ENCODE measurements at regions not wholly inside any gene's neighbourhood (a gene's known extent, or its start where the extent isn't known, plus 50 kb on each side); places are given as distances from the start of the nearest gene placed in this dataset.

DNA sequence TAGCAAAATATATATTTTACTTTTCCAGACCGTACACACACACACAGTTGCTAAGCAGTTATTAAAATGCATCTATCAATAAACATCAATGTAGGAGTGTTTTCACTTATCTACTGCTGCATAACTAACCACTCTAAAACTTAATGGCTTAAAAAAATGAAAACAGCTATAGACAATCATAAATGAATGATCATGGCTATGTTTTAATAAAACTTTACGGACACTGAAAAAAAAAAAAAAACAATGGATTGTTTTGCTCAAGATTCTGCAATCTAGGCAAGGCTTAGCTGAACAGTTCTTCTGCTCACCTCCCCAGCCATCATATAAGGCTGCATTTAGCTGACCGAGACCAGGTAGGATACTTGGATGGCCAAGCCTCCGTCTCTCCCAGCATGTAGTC is 125.4 kb upstream of the CCDC28A start:
- POLR2A ChIA-PET (ENCODE audit: partially characterized antibody) = no interaction called here

More for the DNA sequence above, 125.4 kb upstream of the CCDC28A start:
- Histone ChIP-seq H3K9ac (replicated peaks in 1 of 4; ENCODE audit: extremely low read depth in 1 of 4, low read depth in 3 of 4, low read length in 3 of 4) (no peak overlapping the region), H2BK12ac (ENCODE audit: low read depth, low read length) (no peak overlapping the region), H2AFZ (ENCODE audit: low read length) (no peak overlapping the region), H3K27me3 (replicated peaks in 1 of 4; ENCODE audit: control insufficient read depth in 3 of 4, extremely low read depth in 1 of 4, insufficient read depth in 3 of 4, low read length in 3 of 4) (no peaks in the 10 kb centered on the region), H3K4me3 (ENCODE audit: extremely low read depth in 1 of 4, insufficient read depth in 2 of 4, low read depth in 3 of 4, low read length in 4 of 4) (no peak overlapping the region), H2BK15ac (ENCODE audit: low read length) (no peak overlapping the region), H3K23me2 (ENCODE audit: low read depth, low read length) (no peaks in the 10 kb centered on the region), H3K79me2 (ENCODE audit: control insufficient read depth in 1 of 2, insufficient read depth in 2 of 2, low read length in 2 of 2) (peaks cover 0 to 10% of the 10 kb centered on the region in 2 experiments; a peak in 1 of 4 replicates), H2BK20ac (ENCODE audit: low read length) (no peak overlapping the region), H3K36me3 (ENCODE audit: control insufficient read depth in 2 of 4, insufficient read depth in 4 of 4, low read length in 3 of 4) (no peaks in the 10 kb centered on the region), H4K8ac (ENCODE audit: extremely low read depth, insufficient read depth, low read length) (no peak overlapping the region), H4K5ac (ENCODE audit: insufficient read length, low read depth, low read length) (no peak overlapping the region), H2BK5ac (ENCODE audit: low read depth, low read length) (no peak overlapping the region), H3K56ac (replicated peaks; ENCODE audit: insufficient read length, low read depth, low read length) (no peak overlapping the region), H3K14ac (ENCODE audit: insufficient read length) (no peak overlapping the region), H3K4ac (replicated peaks; ENCODE audit: insufficient read length, low read depth, low read length) (no peak overlapping the region), H3K4me2 (ENCODE audit: insufficient read depth in 1 of 2, low read depth in 2 of 2, low read length in 2 of 2) (no peak overlapping the region), H2BK120ac (replicated peaks; ENCODE audit: low read depth, low read length) (no peak overlapping the region), H3K23ac (ENCODE audit: insufficient read length) (no peak overlapping the region), H3K79me1 (ENCODE audit: low read depth, low read length) (peaks cover 5% of the 10 kb centered on the region; the same call in 1 of the 2 replicates), H4K20me1 (replicated peaks in 1 of 2; ENCODE audit: control insufficient read depth in 1 of 2, insufficient read depth in 2 of 2, low read length in 2 of 2) (no peaks in the 10 kb centered on the region), H3K18ac (ENCODE audit: extremely low read depth, low read length) (no peak overlapping the region), H2AK5ac (ENCODE audit: low read depth, low read length) (no peak overlapping the region), H3K27ac (ENCODE audit: low read depth, low read length) (no peak overlapping the region), H3K4me1 (replicated peaks in 1 of 4; ENCODE audit: control insufficient read depth in 3 of 4, insufficient read depth in 4 of 4, low read length in 3 of 4) (no peaks in the 10 kb centered on the region), H4K91ac (replicated peaks; ENCODE audit: insufficient read length, low read length) (no peak overlapping the region), H3K9me3 (ENCODE audit: insufficient read depth in 2 of 2, low read depth in 1 of 2, low read length in 1 of 2) (no peaks in the 10 kb centered on the region)
- WGBS, 2 experiments (ENCODE audit: extremely low coverage in 1 of 2, insufficient coverage in 1 of 2, insufficient read length in 1 of 2, insufficient replicate concordance in 2 of 2, low coverage in 1 of 2, low lambda C conversion rate in 2 of 2, missing lambda C conversion rate in 1 of 2) = 84% methylated on average over 4 of the region's 4 CpGs; no CpG with 5 or more reads in 1 of the 2 experiments
- CTCF ChIA-PET (ENCODE audit: partially characterized antibody) = interaction anchor here (0.7 to 1.5 kb wide), 3 partner anchors 9 to 121 kb away, joined by 3 to 8 read pairs (median 4); no protein-coding TSS in a partner anchor
- no peak for TF ChIP-seq CEBPB (IDR thresholded peaks at IDR 0.05; ENCODE audit: low read depth, low read length)
- TF ChIP-seq TAF7 (optimal IDR thresholded peaks at IDR 0.05; ENCODE audit: borderline replicate concordance, low read depth, low read length) = no peak
- TF ChIP-seq EGR1 (IDR thresholded peaks at IDR 0.05; ENCODE audit: borderline replicate concordance, low read depth, low read length) = no peak
- TF ChIP-seq, protein P1, sequence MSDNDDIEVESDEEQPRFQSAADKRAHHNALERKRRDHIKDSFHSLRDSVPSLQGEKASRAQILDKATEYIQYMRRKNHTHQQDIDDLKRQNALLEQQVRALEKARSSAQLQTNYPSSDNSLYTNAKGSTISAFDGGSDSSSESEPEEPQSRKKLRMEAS (IDR thresholded peaks at IDR 0.05) = no peak
- TF ChIP-seq JUND (IDR thresholded peaks at IDR 0.05; ENCODE audit: low read length) = no peak
- TF ChIP-seq FOSL1 (IDR thresholded peaks at IDR 0.05; ENCODE audit: insufficient read depth, low read depth, low read length) = no peak
- no peak for DNase-seq (ENCODE audit: low read depth in 1 of 2, low spot score in 2 of 2)
- FAIRE-seq = no peak
